Pancreas (tissue), 10 donors: ENCODE measurements at regions not wholly inside any gene's neighbourhood (a gene's known extent, or its start where the extent isn't known, plus 50 kb on each side); places are given as distances from the start of the nearest gene placed in this dataset.

Experiments used
- ATAC-seq, 4 donors: fragments of 200-7000 bp; cut with Tn5 transposase; one replicate each; pipeline versions ENCODE4 v1.8.0 to v1.9.1; 2020; ENCODE audit warnings: mild to moderate bottlenecking in 4 of 4, moderate library complexity in 4 of 4
- DNase-seq, 6 donors: peaks; one replicate each; pipeline ENCODE4 v3.0.0-alpha.2; 2020
- FAIRE-seq: peaks from 2 replicates; lab custom pipeline; 2012; peaks lifted over from hg19 to GRCh38; lab: Jason Lieb, UNC
- H3K27ac ChIP-seq, 4 donors: fragments of 200-600 bp; sonication (generic); 1 replicate in 3 of 4; 2 replicates in 1 of 4; pipeline versions ENCODE4 v1.5.0 to v1.8.0; 2020
- H3K27me3 ChIP-seq, 4 donors: fragments of 200-600 bp; one replicate each; pipeline ENCODE4 v1.8.0; 2021
- H3K36me3 ChIP-seq, 3 donors: fragments of 200-600 bp; sonication (generic) in 1 of 3; one replicate each; pipeline versions ENCODE4 v1.5.0 to v1.8.0; 2020 to 2021
- H3K4me1 ChIP-seq, 3 donors: fragments of 200-600 bp; one replicate each; pipeline ENCODE4 v1.8.0; 2021
- H3K4me3 ChIP-seq, 4 donors: fragments of 200-600 bp; sonication (generic) in 2 of 4; one replicate each; pipeline versions ENCODE4 v1.5.0 to v1.8.0; 2020 to 2021
- H3K9me3 ChIP-seq, 4 donors: fragments of 200-600 bp; one replicate each; pipeline ENCODE4 v1.8.0; 2021
- CTCF ChIP-seq, 4 donors: fragments of 200-600 bp; sonication (generic) in 3 of 4; IDR thresholded peaks; one replicate each; pipeline versions ENCODE4 v1.5.0 to v1.8.0; 2021; ENCODE audit warnings: antibody characterized with exemption in 4 of 4
- WGBS, 2 donors: extraction: QIAGEN DNeasy Blood & Tissue Kit; methylation state at CpG; one replicate each; pipeline ENCODE4 v1.1.7; 2013; 5-methylcytosine and 5-hydroxymethylcytosine counted together
- intact Hi-C, 3 donors: fragments of 100-400 bp; cut with DNase I; formaldehyde crosslinking; loops; one replicate each; pipeline versions ENCODE4 v1.11.1 to v1.14.2; 2022
- donor health status: healthy with polysubstance abuse.
- donor health status: DM: no; HTN: no; CAD: no; lungs with moderate emphysema.
- donor health status: DM: no; HTN: no; CAD: no.
- donor health status: control.
- donor health status: control.
- donor health status: Bipolar disorder and iron deficiency.
- donor health status: DM: yes; HTN: yes; CAD: no.
- donor health status: DM: no; HTN: no; CAD: no.
- donor health status: DM: no; HTN: no; CAD: no.
- donor health status: DM: yes; HTN: yes; CAD: no.

DNA sequence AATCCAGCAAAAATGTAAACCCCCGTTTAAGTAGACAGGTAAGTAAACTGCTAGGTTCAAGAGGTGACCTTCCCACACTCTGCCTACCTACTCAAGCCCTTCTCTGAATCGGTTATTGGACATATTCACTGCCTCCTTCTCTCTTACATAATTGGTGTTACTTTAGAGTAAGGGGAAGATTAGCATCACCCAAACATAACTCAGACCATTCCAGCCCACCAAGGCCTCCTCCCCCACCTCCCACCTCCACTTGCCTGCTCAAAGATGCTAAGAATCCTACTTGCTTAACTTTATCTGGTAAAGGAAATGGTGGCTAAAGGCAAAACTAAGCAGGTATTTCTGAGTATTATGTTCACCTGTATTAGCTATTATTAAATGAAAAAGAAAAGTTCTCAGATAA, 55.0 kb upstream of the DTNA start:
- DNase-seq (no peak), ATAC-seq (no peak), FAIRE-seq (no peak)
- H3K36me3 ChIP-seq: no peaks in the 10 kb centered on the region
- intact Hi-C loops: no loop called here
- peaks cover 0 to 15% (median 12%) of the 10 kb centered on the region in 3 donors for H3K4me1 ChIP-seq
- TF ChIP-seq CTCF (IDR thresholded peaks at IDR 0.05): no peak
- H3K27me3 ChIP-seq: no peaks in the 10 kb centered on the region
- no peaks in the 10 kb centered on the region for H3K9me3 ChIP-seq
- WGBS, 2 donors: 60 to 70% methylated on average over 2 of the region's 2 CpGs
- no peak overlapping the region for H3K27ac ChIP-seq
- no peak overlapping the region for H3K4me3 ChIP-seq

DNA sequence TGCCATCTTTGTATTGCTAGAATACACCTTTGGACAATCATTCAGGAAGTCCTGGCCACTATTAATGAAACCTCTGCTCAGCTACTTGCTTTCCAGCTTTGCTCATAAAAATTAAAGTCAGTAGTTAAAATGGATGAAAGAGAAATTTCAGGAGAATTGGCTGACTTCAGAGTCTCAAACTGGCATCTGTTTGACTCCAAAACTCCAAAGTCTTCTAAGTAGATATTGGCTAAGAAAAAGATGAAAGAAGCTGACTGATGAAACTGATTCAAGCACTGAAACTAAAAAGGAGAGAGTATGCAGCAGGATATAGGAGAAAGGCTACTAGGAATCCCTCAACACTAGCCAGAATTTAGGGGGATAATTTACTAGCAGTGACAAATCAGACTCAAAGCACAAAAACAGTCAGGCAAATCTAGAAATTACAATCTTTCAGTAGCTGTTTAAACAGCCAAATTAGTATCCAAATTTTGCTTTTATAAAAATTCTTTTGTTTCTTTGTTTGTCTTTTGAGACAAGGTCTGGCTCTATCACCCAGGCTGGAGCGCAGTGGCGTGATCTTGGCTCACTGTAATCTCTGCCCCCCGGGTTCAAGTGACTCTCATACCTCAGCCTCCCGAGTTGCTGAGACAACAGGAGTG, 52.1 kb upstream of the DTNA start:
- Histone ChIP-seq H3K4me3 (no peak overlapping the region), H3K27ac (no peak overlapping the region), H3K36me3 (no peaks in the 10 kb centered on the region), H3K27me3 (no peaks in the 10 kb centered on the region), H3K4me1 (peaks cover 0 to 20% (median 13%) of the 10 kb centered on the region in 3 donors), H3K9me3 (no peaks in the 10 kb centered on the region)
- no peak for DNase-seq
- no peak for ATAC-seq
- intact Hi-C loops: no loop called here
- 75 to 87% methylated on average over 4 of the region's 4 CpGs for WGBS, 2 donors
- no peak for FAIRE-seq
- no peak for TF ChIP-seq CTCF (IDR thresholded peaks at IDR 0.05)

- no peaks in the 10 kb centered on the region for H3K36me3 ChIP-seq
- H3K4me3 ChIP-seq: no peak overlapping the region
- H3K27ac ChIP-seq: peak overlapping the region in 2 of 4 donors; percentile 58 to 67
- no peak for TF ChIP-seq CTCF (IDR thresholded peaks at IDR 0.05)
- peak; percentile 94 for FAIRE-seq
- H3K9me3 ChIP-seq: no peaks in the 10 kb centered on the region
- no peaks in the 10 kb centered on the region for H3K27me3 ChIP-seq
- intact Hi-C loops: no loop called here
- peak; percentile 78 to 91 (median 86) for DNase-seq
- peaks cover 0 to 20% (median 13%) of the 10 kb centered on the region in 3 donors for H3K4me1 ChIP-seq
- peak; percentile 96 to 98 (median 98) for ATAC-seq
- WGBS, 2 donors: 23 to 26% methylated on average over 8 of the region's 8 CpGs
These were observed 50.2 kb upstream of the DTNA start for GRCh38 chr18:34659579-34660517.
